Activated T-helper 1 cell treated with anti-CD3 and anti-CD28 coated beads, Interleukin-12 subunit alpha, Interleukin-12 subunit beta, Interleukin-2, Interleukin-4 antibody, amounts not matched to agents 30 ng/mL and 10 ng/mL and 1 ng/mL, durations not matched to agents 14 hours and 24 hours and 36 hours (primary cell): ENCODE measurements at regions not wholly inside any gene's neighbourhood (a gene's known extent, or its start where the extent isn't known, plus 50 kb on each side); places are given as distances from the start of the nearest gene placed in this dataset.
"Not testable (repeated sequence)": the region's sequence is repeated elsewhere in the genome, so short reads cannot be mapped to it uniquely, and the experiment has no call there.

ENCODE experiments used
- DNase-seq: peaks from one replicate; pipeline ENCODE4 v3.0.0; 2021; ENCODE audit warnings: low spot score
- H3K27ac Mint-ChIP-seq: one replicate; pipeline ENCODE4 v1.8.0; 2021; ENCODE audit warnings: mild to moderate bottlenecking, mixed read lengths
- H3K27me3 Mint-ChIP-seq: one replicate; pipeline ENCODE4 v1.8.0; 2022; ENCODE audit warnings: mild to moderate bottlenecking, moderate library complexity, mixed read lengths; ENCODE audit not compliant: insufficient read depth
- H3K36me3 Mint-ChIP-seq: one replicate; pipeline ENCODE4 v1.8.0; 2021; ENCODE audit warnings: low read depth, mixed read lengths
- H3K4me1 Mint-ChIP-seq: one replicate; pipeline ENCODE4 v1.8.0; 2021; ENCODE audit warnings: low read depth, mixed read lengths
- H3K4me3 Mint-ChIP-seq: one replicate; pipeline ENCODE4 v1.8.0; 2021; ENCODE audit warnings: mild to moderate bottlenecking, moderate library complexity, mixed read lengths
- H3K9me3 Mint-ChIP-seq: one replicate; pipeline ENCODE4 v1.8.0; 2021; ENCODE audit warnings: mixed read lengths
- intact Hi-C: fragments of 100-400 bp; cut with micrococcal nuclease; formaldehyde crosslinking; loops from one replicate; pipeline ENCODE4 v1.15.1; 2024

- H3K27me3 Mint-ChIP-seq, intact Hi-C loops, H3K36me3 Mint-ChIP-seq, H3K4me3 Mint-ChIP-seq, DNase-seq, H3K27ac Mint-ChIP-seq, H3K9me3 Mint-ChIP-seq, H3K4me1 Mint-ChIP-seq: not testable (repeated sequence)
Observed at GRCh38 chr2:89246620-89247019, 555.1 kb downstream of the RPIA start.

DNA sequence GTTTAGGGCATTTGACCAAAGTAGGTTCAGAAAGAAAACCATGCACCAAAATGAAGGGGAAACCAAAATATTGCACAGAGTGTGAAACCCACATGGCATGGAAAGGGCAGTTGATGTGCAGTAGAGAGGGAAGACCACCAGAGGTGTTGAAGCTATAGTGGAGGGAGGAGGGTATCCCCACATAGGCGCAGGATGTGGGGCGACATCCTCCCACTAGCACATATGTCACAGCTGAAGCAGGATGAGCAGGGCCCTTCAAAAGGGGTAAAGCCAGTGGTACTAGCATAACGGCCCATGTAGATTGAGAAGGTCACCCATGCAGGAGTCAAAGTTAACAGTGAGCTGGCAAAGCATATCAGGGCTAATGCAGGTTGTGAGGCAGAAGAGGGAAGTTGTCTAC is 563.5 kb downstream of the RPIA start:
- H3K4me3 Mint-ChIP-seq, H3K27me3 Mint-ChIP-seq: not testable (repeated sequence)

GRCh38 chr2:89273443-89273842 is 582.0 kb downstream of the RPIA start:
- intact Hi-C loops, H3K4me3 Mint-ChIP-seq, H3K4me1 Mint-ChIP-seq, H3K27ac Mint-ChIP-seq, H3K27me3 Mint-ChIP-seq, DNase-seq, H3K36me3 Mint-ChIP-seq, H3K9me3 Mint-ChIP-seq: not testable (repeated sequence)

More for the DNA sequence above, 563.5 kb downstream of the RPIA start:
- intact Hi-C loops, DNase-seq, H3K36me3 Mint-ChIP-seq, H3K27ac Mint-ChIP-seq, H3K9me3 Mint-ChIP-seq, H3K4me1 Mint-ChIP-seq: not testable (repeated sequence)

GRCh38 chr2:89280536-89280935 is 589.1 kb downstream of the RPIA start:
- H3K4me1 Mint-ChIP-seq, H3K27ac Mint-ChIP-seq, H3K4me3 Mint-ChIP-seq, H3K27me3 Mint-ChIP-seq, intact Hi-C loops, DNase-seq, H3K9me3 Mint-ChIP-seq, H3K36me3 Mint-ChIP-seq: not testable (repeated sequence)

DNA sequence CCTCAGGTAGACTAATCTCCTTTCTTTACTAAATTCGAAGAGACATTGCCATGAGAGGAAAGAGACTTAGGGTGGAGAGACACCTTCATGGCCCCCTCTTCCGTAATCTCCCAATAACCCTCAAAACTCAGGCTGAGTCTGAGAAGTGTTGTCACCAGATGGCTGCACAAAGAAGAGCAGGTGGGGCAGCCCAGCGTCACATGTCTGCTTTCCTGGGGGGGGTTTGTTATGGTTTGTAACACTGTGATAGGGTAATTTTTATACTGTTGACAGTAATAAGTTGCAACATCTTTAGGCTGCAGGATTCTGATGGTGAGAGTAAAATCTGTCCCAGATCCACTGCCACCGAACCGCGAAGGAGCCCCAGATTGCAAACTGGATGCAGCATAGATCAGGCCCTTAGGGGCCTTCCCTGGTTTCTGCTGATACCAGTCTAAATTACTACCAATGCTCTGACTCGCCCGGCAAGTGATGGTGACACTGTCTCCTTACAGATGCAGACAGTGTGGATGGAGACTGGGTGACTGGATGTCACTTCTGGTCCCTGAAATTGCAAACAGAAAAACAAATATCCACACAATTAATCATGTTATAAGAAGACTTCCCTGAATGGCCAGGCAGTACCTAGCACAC is 595.1 kb downstream of the RPIA start:
- H3K27ac Mint-ChIP-seq, H3K36me3 Mint-ChIP-seq, H3K4me3 Mint-ChIP-seq, H3K4me1 Mint-ChIP-seq, H3K9me3 Mint-ChIP-seq, intact Hi-C loops, H3K27me3 Mint-ChIP-seq, DNase-seq: not testable (repeated sequence)

GRCh38 chr2:89287084-89287483 is 595.6 kb downstream of the RPIA start:
- H3K36me3 Mint-ChIP-seq, H3K4me3 Mint-ChIP-seq, DNase-seq, intact Hi-C loops, H3K4me1 Mint-ChIP-seq, H3K27ac Mint-ChIP-seq, H3K27me3 Mint-ChIP-seq, H3K9me3 Mint-ChIP-seq: not testable (repeated sequence)

- H3K9me3 Mint-ChIP-seq, H3K27ac Mint-ChIP-seq, H3K4me1 Mint-ChIP-seq, intact Hi-C loops, H3K36me3 Mint-ChIP-seq, H3K27me3 Mint-ChIP-seq, DNase-seq, H3K4me3 Mint-ChIP-seq: not testable (repeated sequence)
Observed at GRCh38 chr2:89291717-89292298, 600.3 kb downstream of the RPIA start.

GRCh38 chr2:89293399-89293798 is 601.9 kb downstream of the RPIA start:
- not testable (repeated sequence) for H3K4me3 Mint-ChIP-seq

DNA sequence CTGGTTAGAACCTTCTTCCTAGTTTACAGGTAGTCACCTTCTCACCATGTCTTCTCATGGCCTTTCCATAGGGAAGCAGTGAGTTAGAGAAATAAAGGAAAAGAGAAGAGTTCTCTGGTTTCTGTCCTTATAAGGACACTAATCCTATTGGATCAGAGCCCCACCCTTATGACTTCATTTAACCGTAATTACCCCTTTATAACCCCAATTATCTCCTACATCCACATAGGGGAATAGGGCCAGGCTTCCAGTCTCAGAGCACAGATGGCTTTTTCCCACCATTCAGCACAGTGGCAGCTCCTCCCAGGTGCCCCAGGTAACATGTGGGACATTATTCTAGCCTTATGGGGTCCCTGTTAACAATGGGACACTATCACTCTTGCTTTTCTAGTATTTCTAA is 602.9 kb downstream of the RPIA start:
- H3K27me3 Mint-ChIP-seq, intact Hi-C loops, H3K4me3 Mint-ChIP-seq, H3K27ac Mint-ChIP-seq, H3K9me3 Mint-ChIP-seq, DNase-seq, H3K36me3 Mint-ChIP-seq, H3K4me1 Mint-ChIP-seq: not testable (repeated sequence)

More at GRCh38 chr2:89293399-89293798, 601.9 kb downstream of the RPIA start:
- H3K9me3 Mint-ChIP-seq, intact Hi-C loops, H3K36me3 Mint-ChIP-seq, DNase-seq, H3K4me1 Mint-ChIP-seq, H3K27me3 Mint-ChIP-seq, H3K27ac Mint-ChIP-seq: not testable (repeated sequence)

DNA sequence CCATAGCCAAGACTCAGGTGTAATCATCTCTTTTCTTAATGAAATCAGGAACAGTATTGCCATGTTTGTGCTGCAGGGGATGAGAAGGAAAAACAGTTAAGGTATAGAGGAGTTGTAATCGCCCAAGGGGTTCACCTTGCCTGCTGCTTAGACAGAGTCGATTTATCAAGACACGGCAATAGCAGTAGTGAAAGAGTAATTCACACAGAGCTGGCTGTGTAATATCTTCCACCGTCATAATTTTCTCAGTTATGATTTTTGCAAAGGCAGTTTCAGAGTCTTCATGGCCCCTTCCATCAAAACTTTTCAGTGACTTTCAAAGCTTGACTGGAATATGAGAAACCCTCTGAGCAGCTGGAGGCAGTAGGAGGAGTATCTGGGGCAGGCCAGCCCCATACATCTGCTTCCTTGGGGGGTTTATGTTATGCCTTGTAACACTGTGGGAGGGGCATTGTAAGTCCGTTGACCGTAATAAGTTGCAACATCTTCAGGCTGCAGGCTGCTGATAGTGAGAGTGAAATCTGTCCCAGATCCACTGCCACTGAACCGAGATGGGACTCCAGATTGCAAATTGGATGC is 605.4 kb downstream of the RPIA start:
- H3K4me3 Mint-ChIP-seq, H3K36me3 Mint-ChIP-seq, H3K9me3 Mint-ChIP-seq, DNase-seq, H3K4me1 Mint-ChIP-seq, H3K27me3 Mint-ChIP-seq, H3K27ac Mint-ChIP-seq, intact Hi-C loops: not testable (repeated sequence)

DNA sequence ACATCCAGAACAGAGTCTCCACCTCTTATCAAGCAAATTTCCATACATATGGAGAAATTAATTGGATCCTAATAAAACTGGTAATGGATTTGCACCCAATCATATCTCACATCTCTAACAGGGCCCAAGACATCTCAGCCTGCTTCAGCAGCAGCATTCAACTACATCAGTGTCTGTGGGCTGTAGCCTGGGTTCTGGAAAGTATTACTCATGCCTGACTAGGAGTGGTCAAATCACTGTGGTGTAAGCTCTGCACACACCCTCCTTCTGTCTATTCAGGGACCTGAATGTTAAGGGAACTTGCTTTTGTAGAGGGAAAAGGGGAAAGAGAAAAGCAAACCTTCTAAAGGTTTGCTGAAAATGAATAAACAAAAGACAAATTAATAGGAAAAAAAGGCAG is 607.7 kb downstream of the RPIA start:
- H3K36me3 Mint-ChIP-seq, H3K27ac Mint-ChIP-seq, intact Hi-C loops, DNase-seq, H3K4me3 Mint-ChIP-seq, H3K27me3 Mint-ChIP-seq, H3K4me1 Mint-ChIP-seq, H3K9me3 Mint-ChIP-seq: not testable (repeated sequence)

DNA sequence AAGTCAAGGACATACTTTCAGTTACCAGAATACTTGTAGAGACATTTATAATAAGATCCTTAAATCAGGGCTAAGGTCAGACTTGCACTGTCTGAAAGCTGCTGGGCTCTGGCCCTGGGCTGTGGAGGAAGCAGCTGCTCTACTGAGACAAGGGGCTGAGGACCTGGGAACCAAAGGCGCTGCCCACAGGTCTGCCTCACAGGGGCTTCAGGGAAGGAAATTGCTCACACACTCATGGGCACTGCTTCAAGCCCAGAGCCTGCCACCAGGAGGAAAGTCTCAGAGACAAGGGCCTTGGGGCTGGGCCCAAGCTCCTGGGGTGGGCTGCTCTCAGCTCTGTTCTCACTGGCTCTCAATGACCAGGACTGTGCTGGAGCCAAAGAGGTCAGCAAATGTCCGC is 614.1 kb downstream of the RPIA start:
- H3K36me3 Mint-ChIP-seq, H3K4me3 Mint-ChIP-seq, H3K27ac Mint-ChIP-seq, H3K27me3 Mint-ChIP-seq, H3K9me3 Mint-ChIP-seq, intact Hi-C loops, DNase-seq, H3K4me1 Mint-ChIP-seq: not testable (repeated sequence)

DNA sequence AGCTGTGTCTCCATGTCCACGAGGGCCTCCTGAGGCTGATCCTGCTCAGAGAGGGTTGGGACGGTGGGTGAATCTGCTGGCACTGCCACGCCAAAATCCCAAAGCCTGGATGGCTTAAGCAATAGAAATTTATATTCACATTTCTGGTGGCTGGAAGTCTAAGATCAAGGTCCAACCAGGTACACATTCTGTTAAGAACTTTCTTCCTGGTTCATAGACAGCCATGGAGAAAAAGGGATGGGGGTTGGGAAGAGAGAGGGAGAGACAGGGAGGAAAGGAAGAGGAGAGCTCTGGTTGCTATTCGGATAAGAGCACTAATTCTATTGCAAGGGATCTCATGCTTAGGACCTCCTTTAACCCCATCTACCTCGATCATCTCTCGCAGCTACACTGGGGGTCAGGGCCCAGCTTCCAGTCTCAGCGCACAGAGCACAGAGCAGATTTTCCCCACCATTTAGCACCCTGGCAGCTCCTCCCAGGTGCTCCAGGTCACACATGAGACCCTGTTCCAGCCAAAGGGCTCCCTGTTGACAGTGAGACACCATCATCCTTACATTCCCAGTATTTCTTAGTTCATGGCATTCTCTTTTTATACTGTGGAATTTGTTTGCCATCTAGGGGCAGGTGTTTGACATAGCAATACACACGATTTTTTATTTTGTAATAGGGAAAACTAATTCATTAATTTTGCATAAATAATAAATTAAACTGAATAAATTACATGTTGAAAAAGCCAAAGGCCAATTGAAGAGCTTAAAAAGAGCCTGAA is 615.6 kb downstream of the RPIA start:
- H3K27ac Mint-ChIP-seq, H3K4me3 Mint-ChIP-seq, H3K4me1 Mint-ChIP-seq, H3K9me3 Mint-ChIP-seq, intact Hi-C loops, DNase-seq, H3K36me3 Mint-ChIP-seq, H3K27me3 Mint-ChIP-seq: not testable (repeated sequence)
